ENCODE measurements at regions not wholly inside any gene's neighbourhood (a gene's known extent, or its start where the extent isn't known, plus 50 kb on each side); places are given as distances from the start of the nearest gene placed in this dataset.

- DNase-seq (ENCODE audit: low read depth, low spot score): peak; percentile 43
- Histone ChIP-seq H3K9me3 (ENCODE audit: control insufficient read depth, insufficient read depth, low read length) (no peaks in the 10 kb centered on the region), H3K4me3 (ENCODE audit: low read depth, low read length) (no peak overlapping the region; the same call in 1 of the 2 replicates), H3K27ac (ENCODE audit: low read depth, low read length) (peak overlapping the region; percentile 70), H3K27me3 (ENCODE audit: control insufficient read depth, insufficient read depth, low read length) (no peaks in the 10 kb centered on the region)
- POLR2A ChIA-PET: no interaction called here
- CTCF ChIA-PET: interaction anchor here (0.7 to 1.1 kb wide), 4 partner anchors 12 to 451 kb away, joined by 3 to 4 read pairs (median 3); no protein-coding TSS in a partner anchor
- TF ChIP-seq CTCF (IDR thresholded peaks at IDR 0.05; ENCODE audit: low read depth, low read length): no peak
Measured at GRCh38 chr18:55794288-55795052, 206.5 kb upstream of the TCF4 start.

- ChIA-PET CTCF (interaction anchor here (1.3 kb wide), 1 partner anchor 9 kb away, joined by 5 read pairs; no protein-coding TSS in a partner anchor), POLR2A (interaction anchor here (0.7 to 1.1 kb wide), 2 partner anchors 11 to 43 kb away, joined by 3 read pairs; no protein-coding TSS in a partner anchor)
- no peak for TF ChIP-seq CTCF (IDR thresholded peaks at IDR 0.05; ENCODE audit: low read depth, low read length)
- H3K27me3 ChIP-seq (ENCODE audit: control insufficient read depth, insufficient read depth, low read length): no peaks in the 10 kb centered on the region
- no peaks in the 10 kb centered on the region for H3K9me3 ChIP-seq (ENCODE audit: control insufficient read depth, insufficient read depth, low read length)
- DNase-seq (ENCODE audit: low read depth, low spot score): peak; percentile 61
- H3K27ac ChIP-seq (ENCODE audit: low read depth, low read length): peak overlapping the region; percentile 40
- no peak overlapping the region for H3K4me3 ChIP-seq (ENCODE audit: low read depth, low read length)
Measured at GRCh38 chr18:55790296-55790695, 202.3 kb upstream of the TCF4 start.

DNA sequence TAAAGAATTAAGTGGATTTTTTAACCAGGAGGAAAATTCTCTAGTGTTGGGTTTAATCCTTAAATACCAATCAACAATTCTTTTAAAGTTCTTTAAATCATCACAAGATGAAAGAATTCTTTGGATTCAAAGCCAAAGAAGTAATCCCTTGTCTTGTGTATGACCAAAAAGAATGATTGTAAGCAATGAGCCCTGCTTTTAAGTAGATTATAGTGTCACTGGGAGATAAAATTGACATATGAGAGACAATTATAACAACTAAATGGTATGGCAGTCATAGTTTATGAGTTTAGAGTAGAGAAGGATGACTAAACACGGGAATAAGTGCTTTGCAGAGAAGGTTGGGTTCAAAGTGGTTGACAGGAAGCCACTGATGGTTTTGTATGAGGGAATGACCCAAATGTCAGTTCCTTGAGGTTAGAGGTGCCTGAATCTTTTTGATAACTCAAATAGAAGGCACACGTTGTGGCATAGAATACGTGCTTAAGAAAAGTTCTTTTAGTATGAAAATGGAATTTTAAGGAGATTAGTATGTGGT, 199.6 kb upstream of the TCF4 start:
- no peak for DNase-seq (ENCODE audit: low read depth, low spot score)

DNA sequence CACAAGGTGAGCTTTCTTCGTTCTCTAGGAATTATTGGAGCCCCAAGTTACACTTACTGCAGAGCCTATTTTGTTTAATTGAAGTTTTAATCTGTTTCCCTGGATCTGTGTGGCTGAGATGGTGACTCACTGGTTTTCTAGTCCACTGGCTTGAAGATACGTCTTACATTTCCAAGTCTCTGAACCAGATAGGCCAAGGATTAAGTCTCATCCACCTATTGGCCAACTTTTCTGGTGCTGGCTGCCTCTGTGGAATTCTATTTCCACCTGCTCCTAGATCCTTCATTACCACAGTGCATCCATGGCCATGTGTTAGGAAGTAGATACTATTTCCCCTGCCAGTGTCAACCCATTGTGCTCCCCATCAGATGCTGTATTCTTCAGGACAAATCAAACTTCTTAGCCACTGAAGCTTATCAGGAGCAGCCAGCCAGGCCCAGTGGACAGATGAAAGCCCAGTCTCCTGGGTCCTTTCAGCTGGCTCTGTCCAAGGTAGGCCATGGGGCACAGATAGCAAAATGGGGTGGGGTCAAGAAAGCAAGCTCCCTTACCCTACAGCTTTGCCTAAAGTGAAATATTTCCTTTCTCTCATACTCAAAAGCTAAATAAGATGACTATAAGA, 198.8 kb upstream of the TCF4 start:
- POLR2A ChIA-PET: no interaction called here

More for the DNA sequence above, 199.6 kb upstream of the TCF4 start:
- TF ChIP-seq CTCF (IDR thresholded peaks at IDR 0.05; ENCODE audit: low read depth, low read length): no peak
- Histone ChIP-seq H3K9me3 (ENCODE audit: control insufficient read depth, insufficient read depth, low read length) (no peaks in the 10 kb centered on the region), H3K4me3 (ENCODE audit: low read depth, low read length) (no peak overlapping the region), H3K27ac (ENCODE audit: low read depth, low read length) (no peak overlapping the region), H3K27me3 (ENCODE audit: control insufficient read depth, insufficient read depth, low read length) (no peaks in the 10 kb centered on the region)
- POLR2A ChIA-PET: no interaction called here
- CTCF ChIA-PET: no interaction called here

More for the DNA sequence above, 198.8 kb upstream of the TCF4 start:
- H3K4me3 ChIP-seq (ENCODE audit: low read depth, low read length): no peak overlapping the region
- CTCF ChIA-PET: interaction anchor here (1.0 kb wide), 1 partner anchor 552 kb away, joined by 3 read pairs; no protein-coding TSS in a partner anchor
- no peaks in the 10 kb centered on the region for H3K27me3 ChIP-seq (ENCODE audit: control insufficient read depth, insufficient read depth, low read length)
- H3K27ac ChIP-seq (ENCODE audit: low read depth, low read length): no peak overlapping the region
- DNase-seq (ENCODE audit: low read depth, low spot score): no peak
- no peak for TF ChIP-seq CTCF (IDR thresholded peaks at IDR 0.05; ENCODE audit: low read depth, low read length)
- no peaks in the 10 kb centered on the region for H3K9me3 ChIP-seq (ENCODE audit: control insufficient read depth, insufficient read depth, low read length)

All from AG04450 (cell line).